GM12878 (cell line): ENCODE measurements at regions not wholly inside any gene's neighbourhood (a gene's known extent, or its start where the extent isn't known, plus 50 kb on each side); places are given as distances from the start of the nearest gene placed in this dataset.

Experiments
- ATAC-seq: fragments of 200-7000 bp; cut with Tn5 transposase; 3 replicates; pipeline ENCODE4 v1.9.1; 2020; ENCODE audit warnings: mild to moderate bottlenecking, moderate library complexity
- BruUV-seq: library from RNA; stranded (reverse); fragments of 400-500 nt; replicated peaks from 2 replicates; lab custom pipeline; 2021; lab: Mats Ljungman, UMichigan
- CTCF ChIA-PET: fragments of 300-600 bp; sonication (Branson Sonifier 250); formaldehyde crosslinking; extraction: SDS; loops from one replicate; lab custom pipeline; 2021; ENCODE audit warnings: inconsistent platforms; lab: Yijun Ruan, JAX
- POLR2A ChIA-PET: fragments of 350-600 bp; formaldehyde crosslinking; extraction: SDS; loops from one replicate; lab custom pipeline; 2021; ENCODE audit warnings: inconsistent platforms; lab: Charles Lee
- RAD21 ChIA-PET: fragments of 300-600 bp; sonication (Branson Sonifier 250); formaldehyde crosslinking; loops from one replicate; lab custom pipeline; 2023; ENCODE audit warnings: antibody characterized with exemption; ENCODE audit not compliant: unreplicated experiment; lab: Charles Lee
- SMC1A ChIA-PET: fragments of 300-600 bp; sonication (Branson Sonifier 250); formaldehyde crosslinking; loops from one replicate; lab custom pipeline; 2023; ENCODE audit not compliant: unreplicated experiment, uncharacterized antibody; lab: Charles Lee
- DNase-seq: peaks from one replicate; pipeline ENCODE4 v3.0.0-alpha.2; 2011; ENCODE audit warnings: low read depth, low spot score
- FAIRE-seq: peaks from 3 replicates; lab custom pipeline; 2011; peaks lifted over from hg19 to GRCh38; lab: Jason Lieb, UNC
- H2AFZ ChIP-seq: 2 replicates; pipeline ENCODE4 v1.6.0; 2011; ENCODE audit warnings: low read depth, low read length, control low read depth; ENCODE audit not compliant: control insufficient read depth
- H3K27ac ChIP-seq: 2 replicates; pipeline ENCODE4 v1.5.1; 2011; ENCODE audit warnings: control low read depth; ENCODE audit not compliant: control insufficient read depth, insufficient read depth
- H3K27me3 ChIP-seq, 2 experiments: replicated peaks in 1 of 2; 2 replicates each; pipeline versions ENCODE4 v1.6.0 to v1.6.1; 2011; ENCODE audit warnings: low read length in 1 of 2; ENCODE audit not compliant: control insufficient read depth in 2 of 2, insufficient read depth in 2 of 2
- H3K36me3 ChIP-seq, 2 experiments: 2 replicates each; pipeline ENCODE4 v1.5.1; 2011; ENCODE audit warnings: low read length in 1 of 2; ENCODE audit not compliant: control insufficient read depth in 2 of 2, insufficient read depth in 2 of 2
- H3K4me1 ChIP-seq: 2 replicates; pipeline ENCODE4 v1.6.1; 2011; ENCODE audit warnings: mild to moderate bottlenecking, low read length, moderate library complexity, mixed read lengths; ENCODE audit not compliant: control insufficient read depth, insufficient read depth
- H3K4me2 ChIP-seq: 2 replicates; pipeline ENCODE4 v1.6.0; 2011; ENCODE audit warnings: control low read depth; ENCODE audit not compliant: control insufficient read depth, insufficient read depth
- H3K4me3 ChIP-seq: fragments of 200-600 bp; sonication (generic); 2 replicates; pipeline ENCODE4 v1.5.1; 2016
- H3K79me2 ChIP-seq: 2 replicates; pipeline ENCODE4 v1.6.0; 2011; ENCODE audit warnings: low read length; ENCODE audit not compliant: control insufficient read depth, insufficient read depth
- H3K9ac ChIP-seq: 2 replicates; pipeline ENCODE4 v1.8.0; 2011; ENCODE audit warnings: low read length, control low read depth, mixed read lengths; ENCODE audit not compliant: control insufficient read depth, insufficient read depth
- H3K9me3 ChIP-seq: replicated peaks from 3 replicates; pipeline ENCODE4 v1.5.1; 2011; ENCODE audit warnings: mild to moderate bottlenecking, low read length; ENCODE audit not compliant: control insufficient read depth, insufficient read depth
- H4K20me1 ChIP-seq: 2 replicates; pipeline ENCODE4 v1.6.0; 2011; ENCODE audit not compliant: control insufficient read depth, insufficient read depth
- CHD1 ChIP-seq: IDR thresholded peaks from 2 replicates; pipeline ENCODE4 v1.6.1; 2012; ENCODE audit warnings: low read depth, low read length, improper control_type of control experiment
- CREM ChIP-seq: IDR thresholded peaks from 2 replicates; pipeline ENCODE4 v1.6.1; 2014; ENCODE audit warnings: antibody characterized with exemption, low read depth
- IKZF1 ChIP-seq: fragments of 450-650 bp; conservative IDR thresholded peaks from 2 replicates; pipeline ENCODE4 v1.6.1; 2017; ENCODE audit warnings: antibody characterized with exemption, mild to moderate bottlenecking
- IRF4 ChIP-seq: IDR thresholded peaks from 2 replicates; pipeline ENCODE4 v1.6.1; 2011; ENCODE audit warnings: low read depth, low read length
- RAD21 ChIP-seq: IDR thresholded peaks from 2 replicates; pipeline ENCODE4 v1.6.1; 2011; ENCODE audit warnings: mild to moderate bottlenecking, low read depth, low read length, moderate library complexity; ENCODE audit not compliant: insufficient read depth
- RFX5 ChIP-seq: IDR thresholded peaks from 2 replicates; pipeline ENCODE4 v1.6.1; 2011; ENCODE audit warnings: low read depth, low read length, improper control_type of control experiment
- SIX5 ChIP-seq: IDR thresholded peaks from 2 replicates; pipeline ENCODE4 v1.6.1; 2011; ENCODE audit warnings: mild to moderate bottlenecking, low read depth, low read length, moderate library complexity; ENCODE audit not compliant: severe bottlenecking
- SMC3 ChIP-seq: IDR thresholded peaks from 2 replicates; pipeline ENCODE4 v1.6.1; 2011; ENCODE audit warnings: low read length, improper control_type of control experiment, borderline replicate concordance
- SUPT20H ChIP-seq: IDR thresholded peaks from 2 replicates; pipeline ENCODE4 v1.6.1; 2011; ENCODE audit warnings: low read depth, mild to moderate bottlenecking, low read length, moderate library complexity, borderline replicate concordance; ENCODE audit not compliant: control insufficient read depth
- TCF12 ChIP-seq: IDR thresholded peaks from 2 replicates; pipeline ENCODE4 v1.6.1; 2011; ENCODE audit warnings: low read depth, mild to moderate bottlenecking, low read length
- YBX1 ChIP-seq: fragments of 450-650 bp; IDR thresholded peaks from 2 replicates; pipeline ENCODE4 v1.6.1; 2016; ENCODE audit warnings: antibody characterized with exemption
- ZNF592 ChIP-seq: fragments of 450-650 bp; IDR thresholded peaks from 2 replicates; pipeline ENCODE4 v1.6.1; 2017; ENCODE audit warnings: mild to moderate bottlenecking, moderate library complexity
- WGBS: methylation state at CpG from one replicate; pipeline ENCODE4 v1.1.6; 2016; ENCODE audit warnings: low lambda C conversion rate; ENCODE audit not compliant: insufficient replicate concordance, insufficient coverage; ENCODE audit errors: missing lambda C conversion rate; 5-methylcytosine and 5-hydroxymethylcytosine counted together
- in situ Hi-C: fragments of 300-500 bp; cut with MboI; formaldehyde crosslinking; loops from 9 replicates; pipeline ENCODE4 v1.14.3; 2018; ENCODE audit warnings: mixed read lengths
- intact Hi-C: fragments of 100-400 bp; cut with micrococcal nuclease; formaldehyde crosslinking; loops from one replicate; pipeline ENCODE4 v1.14.2; 2022; ENCODE audit not compliant: unreplicated experiment
- TF ChIP-seq, protein P1 (sequence below): fragments of 450-650 bp; IDR thresholded peaks from 2 replicates; pipeline ENCODE4 v1.6.1; 2017; ENCODE audit warnings: mild to moderate bottlenecking

DNA sequence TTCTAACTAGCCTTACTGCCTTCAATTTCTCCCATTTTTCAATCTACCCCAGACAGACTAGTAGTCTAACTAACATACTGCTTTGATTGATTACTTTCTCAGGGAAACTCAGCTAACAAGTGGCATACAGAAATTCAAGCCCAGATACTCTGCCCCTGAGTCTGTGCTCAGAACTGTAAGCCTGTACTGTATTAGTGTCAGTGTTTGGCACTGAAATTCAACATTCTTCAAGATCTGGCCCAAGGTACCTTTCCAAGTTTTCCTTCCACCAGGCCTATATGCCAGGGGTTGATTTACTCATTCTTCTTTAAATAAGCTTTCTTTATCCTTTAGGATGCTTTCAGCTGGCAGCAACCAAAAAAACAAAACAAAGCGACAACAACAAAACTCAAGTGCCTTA lies 433.2 kb upstream of the MARCKS start:
- CTCF ChIA-PET: no interaction called here

More for the DNA sequence above, 433.2 kb upstream of the MARCKS start:
- DNase-seq (no peak), ATAC-seq (no peak), FAIRE-seq (no peak)
- no peak overlapping the region for H2AFZ ChIP-seq
- no peak overlapping the region for H3K9ac ChIP-seq
- H3K27ac ChIP-seq: no peak overlapping the region
- no peaks in the 10 kb centered on the region for H4K20me1 ChIP-seq
- H3K4me1 ChIP-seq: no peaks in the 10 kb centered on the region
- H3K79me2 ChIP-seq: no peaks in the 10 kb centered on the region
- no peak overlapping the region for H3K4me3 ChIP-seq
- H3K9me3 ChIP-seq: no peaks in the 10 kb centered on the region
- WGBS: 95% methylated on average over 1 of the region's 1 CpG
- POLR2A ChIA-PET: no interaction called here
- TF ChIP-seq IKZF1 (no peak), SIX5 (no peak), CHD1 (no peak), SUPT20H (no peak), RAD21 (no peak), IRF4 (no peak), ZNF592 (no peak), TCF12 (no peak), SMC3 (no peak), YBX1 (no peak), RFX5 (no peak), CREM (no peak)
- TF ChIP-seq, protein P1, sequence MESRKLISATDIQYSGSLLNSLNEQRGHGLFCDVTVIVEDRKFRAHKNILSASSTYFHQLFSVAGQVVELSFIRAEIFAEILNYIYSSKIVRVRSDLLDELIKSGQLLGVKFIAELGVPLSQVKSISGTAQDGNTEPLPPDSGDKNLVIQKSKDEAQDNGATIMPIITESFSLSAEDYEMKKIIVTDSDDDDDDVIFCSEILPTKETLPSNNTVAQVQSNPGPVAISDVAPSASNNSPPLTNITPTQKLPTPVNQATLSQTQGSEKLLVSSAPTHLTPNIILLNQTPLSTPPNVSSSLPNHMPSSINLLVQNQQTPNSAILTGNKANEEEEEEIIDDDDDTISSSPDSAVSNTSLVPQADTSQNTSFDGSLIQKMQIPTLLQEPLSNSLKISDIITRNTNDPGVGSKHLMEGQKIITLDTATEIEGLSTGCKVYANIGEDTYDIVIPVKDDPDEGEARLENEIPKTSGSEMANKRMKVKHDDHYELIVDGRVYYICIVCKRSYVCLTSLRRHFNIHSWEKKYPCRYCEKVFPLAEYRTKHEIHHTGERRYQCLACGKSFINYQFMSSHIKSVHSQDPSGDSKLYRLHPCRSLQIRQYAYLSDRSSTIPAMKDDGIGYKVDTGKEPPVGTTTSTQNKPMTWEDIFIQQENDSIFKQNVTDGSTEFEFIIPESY: no peak
- H3K27me3 ChIP-seq: no peaks in the 10 kb centered on the region
- RAD21 ChIA-PET: no interaction called here
- in situ Hi-C loops: no loop called here
- H3K4me2 ChIP-seq: no peak overlapping the region
- intact Hi-C loops: no loop called here
- BruUV-seq: no TSS peak
- SMC1A ChIA-PET: interaction anchor here (0.8 kb wide), 1 partner anchor 95 kb away, joined by 3 read pairs; no protein-coding TSS in a partner anchor
- no peaks in the 10 kb centered on the region for H3K36me3 ChIP-seq
